Erythroblast (primary cell): ENCODE measurements at regions not wholly inside any gene's neighbourhood (a gene's known extent, or its start where the extent isn't known, plus 50 kb on each side); places are given as distances from the start of the nearest gene placed in this dataset.

Experiments used
- GATA1 ChIP-seq: IDR thresholded peaks from 2 replicates; pipeline ENCODE4 v1.6.1; 2011; ENCODE audit warnings: low read depth, mild to moderate bottlenecking, control low read depth, low read length, moderate library complexity
- POLR2A ChIP-seq: IDR thresholded peaks from 2 replicates; pipeline ENCODE4 v1.6.1; 2011; ENCODE audit warnings: mild to moderate bottlenecking, low read length

DNA sequence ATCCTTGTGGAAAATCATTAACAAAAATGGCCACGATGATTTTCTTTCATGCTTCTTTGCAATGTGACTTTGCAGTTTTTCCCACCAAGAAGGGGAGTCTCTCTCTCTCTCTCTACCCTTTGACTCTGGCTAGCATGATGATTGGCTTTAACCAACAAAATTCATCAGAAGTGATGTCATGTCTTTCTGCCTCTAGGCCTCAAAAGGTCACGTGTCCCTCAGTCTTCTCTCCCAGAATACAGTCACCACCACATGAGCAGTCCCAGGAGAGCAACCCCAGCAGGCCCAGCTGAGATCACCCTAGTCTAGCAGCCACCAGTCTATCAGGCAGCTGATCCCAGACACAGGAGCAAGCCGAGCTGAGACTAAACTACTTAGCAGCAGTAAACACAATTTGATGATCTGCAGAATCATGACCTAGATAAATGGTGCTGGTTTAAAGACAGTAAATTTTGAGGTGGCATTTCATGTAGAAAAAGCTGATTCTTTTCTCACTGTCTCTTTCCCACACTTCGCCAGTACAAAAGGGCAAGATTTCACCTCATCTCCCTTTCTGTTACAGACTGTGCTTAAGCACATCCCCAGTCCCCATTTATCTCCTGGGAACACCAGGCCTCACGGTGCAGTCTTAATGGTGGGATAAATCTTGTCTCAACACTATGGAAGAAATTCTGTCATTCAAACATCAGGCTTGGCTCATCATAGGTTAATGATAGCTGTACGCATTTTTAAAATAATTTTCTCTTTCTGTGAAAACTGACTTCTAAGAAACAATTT is 132.7 kb downstream of the SCG2 start:
- no peak for TF ChIP-seq POLR2A
- TF ChIP-seq GATA1 = no peak
